Activated CD4-positive, CD25-positive, alpha-beta regulatory T cell treated with anti-CD3 and anti-CD28 coated beads, Interleukin-2, amount 50 U/mL, for 24 hours (primary cell): ENCODE measurements at regions not wholly inside any gene's neighbourhood (a gene's known extent, or its start where the extent isn't known, plus 50 kb on each side); places are given as distances from the start of the nearest gene placed in this dataset.

Experiments used
- ATAC-seq, 2 donors: fragments of 150-1000 bp; cut with Tn5 transposase; one replicate each; pipeline ENCODE4 v1.10.0; 2021; ENCODE audit warnings: mild to moderate bottlenecking in 1 of 2, moderate library complexity in 1 of 2

DNA sequence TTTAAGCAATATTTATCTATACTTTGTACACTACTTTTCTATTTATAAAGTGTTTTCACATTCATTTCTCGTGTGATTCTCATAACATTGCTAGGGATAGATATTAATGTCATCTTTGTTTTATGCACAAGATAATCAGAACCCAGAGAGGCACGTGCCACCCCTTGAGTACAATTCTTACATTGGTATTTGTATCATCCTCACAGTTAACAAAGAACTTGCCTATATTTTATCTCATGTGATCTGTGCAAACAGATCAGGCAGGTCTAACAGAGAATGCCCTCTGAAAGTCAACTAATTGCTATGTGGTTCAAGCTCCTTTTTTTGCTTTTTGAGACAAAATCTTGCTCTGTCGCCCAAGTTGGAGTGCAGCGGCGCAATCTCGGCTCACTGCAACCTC, 604.5 kb downstream of the LMO4 start:
- ATAC-seq = no peak

DNA sequence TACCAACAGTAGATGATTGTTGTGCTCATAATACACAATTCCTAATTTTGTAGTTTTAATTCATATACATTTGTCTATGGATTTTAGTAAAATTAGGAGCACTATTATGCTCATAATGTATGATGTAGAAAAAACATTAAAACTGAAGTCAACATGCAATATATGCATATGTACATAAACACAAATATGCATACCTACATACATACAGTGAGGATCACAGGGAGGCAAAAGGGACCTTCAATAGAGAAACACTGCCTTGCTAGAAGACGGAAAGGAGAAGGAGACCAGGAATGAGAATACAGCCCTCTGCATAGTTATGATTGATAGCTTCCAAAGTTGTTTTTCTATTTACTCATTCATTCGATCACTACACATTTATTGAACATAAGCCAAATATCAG, 606.5 kb downstream of the LMO4 start:
- ATAC-seq = no peak

DNA sequence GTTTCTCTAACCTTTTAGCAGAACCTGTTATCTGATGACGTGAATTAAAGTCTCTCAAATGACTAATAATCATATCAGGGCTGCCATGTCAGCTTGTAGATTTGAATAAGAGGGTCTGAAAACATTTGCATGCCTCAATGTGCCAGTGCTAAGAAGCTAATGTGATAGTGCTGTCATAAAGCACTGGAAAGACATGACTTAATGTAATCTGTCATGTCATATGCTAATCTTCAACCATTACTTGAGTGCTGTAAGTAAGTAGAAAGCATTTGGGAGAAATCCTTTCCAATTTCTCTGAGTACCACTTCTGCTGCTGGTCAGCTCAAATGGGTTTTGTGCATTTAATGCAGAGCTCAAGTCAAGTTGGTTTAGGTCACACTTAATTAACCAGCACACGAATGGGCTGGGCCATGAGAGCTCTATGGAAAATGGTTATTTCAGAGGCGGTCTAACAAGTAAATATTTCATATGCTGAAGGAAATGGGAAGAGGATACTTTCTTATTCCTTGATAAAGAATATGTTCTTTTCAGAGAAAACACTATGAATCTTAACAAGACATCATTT, 609.2 kb downstream of the LMO4 start:
- ATAC-seq = no peak

DNA sequence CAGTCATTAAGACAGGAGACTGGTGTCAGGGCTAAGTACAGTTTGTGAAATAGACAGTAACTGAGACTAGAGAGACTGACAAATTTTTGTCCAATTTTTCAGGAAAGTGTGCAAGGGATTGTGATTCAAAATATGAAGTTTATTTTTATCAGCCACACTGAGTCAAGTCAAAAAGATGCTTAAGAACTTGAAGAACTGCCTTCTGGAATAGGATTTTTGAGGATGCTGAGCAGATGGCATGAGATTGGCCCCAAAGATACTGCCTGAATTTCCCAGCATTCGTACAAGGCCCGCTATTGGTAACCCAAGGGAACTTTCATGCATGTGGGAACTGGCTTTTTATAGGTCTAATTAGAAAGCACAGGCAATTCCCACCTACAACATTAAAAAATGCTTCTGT, 610.0 kb downstream of the LMO4 start:
- ATAC-seq = no peak

DNA sequence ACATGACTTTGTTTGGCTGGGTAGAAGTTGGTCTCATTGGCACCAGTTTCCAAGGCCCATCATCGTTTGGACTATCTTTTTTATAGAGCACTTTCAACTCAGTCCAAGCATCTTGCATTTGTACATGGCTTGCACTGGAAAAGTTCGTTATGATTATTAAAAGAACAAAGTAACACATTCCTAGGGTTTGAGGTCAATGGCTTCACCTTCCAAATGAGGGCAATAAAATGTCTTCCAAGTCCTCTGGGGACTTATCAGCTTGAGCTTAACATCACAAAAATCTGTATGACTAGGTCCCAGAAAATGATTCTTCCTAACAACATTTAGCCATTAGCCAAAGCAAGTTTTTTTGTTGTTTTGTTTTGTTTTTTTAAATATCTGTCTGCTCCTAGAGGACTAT, 610.8 kb downstream of the LMO4 start:
- no peak for ATAC-seq

DNA sequence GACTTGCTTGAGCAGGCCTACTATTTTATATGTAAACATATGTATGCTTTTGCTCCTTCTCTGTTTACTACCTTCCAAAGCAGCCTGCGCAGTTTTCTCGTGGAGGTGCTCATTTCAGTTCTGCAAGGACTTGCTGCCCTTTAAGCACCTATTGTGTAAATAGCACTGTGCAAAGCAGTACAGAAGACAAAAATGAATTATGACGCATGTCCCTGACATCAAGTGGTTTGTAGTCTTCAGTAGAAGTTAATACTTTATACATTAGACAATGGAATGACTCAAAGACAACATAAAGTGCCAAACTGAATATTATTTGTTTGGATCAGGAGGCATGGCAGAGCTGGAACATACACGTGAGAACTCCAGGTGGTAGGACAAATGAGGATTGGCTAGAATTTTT, 611.7 kb downstream of the LMO4 start:
- no peak for ATAC-seq

DNA sequence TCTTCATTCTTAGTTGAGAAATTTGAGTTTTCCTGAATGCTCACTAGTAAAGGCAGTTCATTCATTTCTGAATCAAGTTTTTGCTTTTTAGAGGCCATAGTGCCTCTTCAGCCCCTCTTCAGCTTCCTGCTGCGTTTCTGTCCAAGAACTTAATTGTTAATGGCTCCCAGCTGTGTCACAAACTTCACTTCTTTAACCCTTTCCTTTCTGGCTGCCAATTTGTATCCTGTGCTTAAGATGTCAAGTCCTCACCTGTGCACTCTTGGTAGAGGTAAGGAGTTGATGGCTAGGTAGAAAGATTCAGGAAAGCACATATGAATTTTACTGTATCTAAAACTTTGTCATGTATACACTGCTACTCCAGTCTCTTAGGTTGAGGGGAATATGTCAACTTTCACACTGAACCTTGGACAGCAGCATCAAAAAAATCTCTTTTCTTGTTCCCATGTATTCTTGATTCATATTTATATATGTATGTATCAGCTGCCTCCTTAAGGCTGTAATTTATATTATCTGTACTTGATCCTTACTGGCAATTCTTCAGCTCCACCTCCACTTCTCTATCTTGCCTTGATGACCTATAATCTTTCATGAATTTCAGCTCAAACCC, 612.8 kb downstream of the LMO4 start:
- no peak for ATAC-seq

DNA sequence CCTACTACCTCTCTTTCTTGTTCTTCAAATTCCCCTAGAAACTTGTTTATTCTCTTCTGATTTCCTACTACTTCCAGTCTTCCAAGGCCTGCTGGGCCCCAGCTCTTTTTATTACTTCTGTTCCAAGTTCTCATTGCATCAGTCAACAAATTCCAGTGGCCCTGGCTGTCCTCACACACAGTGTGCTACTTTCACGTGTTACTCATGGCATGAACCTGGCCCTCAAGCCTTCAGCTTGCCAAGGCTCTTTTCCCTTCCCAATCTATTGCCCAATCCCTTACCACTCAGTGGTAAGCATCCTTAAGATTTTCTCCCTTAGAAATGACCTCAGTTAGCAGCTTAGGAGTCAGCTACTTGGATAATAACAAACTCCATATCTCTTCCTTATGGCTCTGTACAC, 613.5 kb downstream of the LMO4 start:
- ATAC-seq = no peak

DNA sequence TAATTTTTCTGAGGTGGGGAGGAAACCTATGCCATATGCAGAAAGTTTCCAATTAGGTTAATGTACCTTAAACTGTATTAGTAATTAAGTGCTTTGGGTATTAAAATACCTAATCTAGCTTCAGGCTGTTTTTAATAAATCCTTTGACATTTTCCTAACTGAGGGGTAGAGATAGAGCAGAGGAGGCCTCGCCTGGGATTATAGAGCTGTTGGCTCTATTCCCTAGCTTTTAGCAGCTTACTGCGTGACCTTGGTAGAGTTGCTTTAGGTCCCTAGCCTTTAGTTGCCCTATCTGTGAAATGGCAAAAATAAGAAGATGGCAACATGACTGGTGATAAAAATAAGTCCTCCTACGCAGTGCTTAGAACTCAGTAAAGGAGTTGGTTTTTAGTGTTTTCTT, 621.0 kb downstream of the LMO4 start:
- no peak for ATAC-seq

DNA sequence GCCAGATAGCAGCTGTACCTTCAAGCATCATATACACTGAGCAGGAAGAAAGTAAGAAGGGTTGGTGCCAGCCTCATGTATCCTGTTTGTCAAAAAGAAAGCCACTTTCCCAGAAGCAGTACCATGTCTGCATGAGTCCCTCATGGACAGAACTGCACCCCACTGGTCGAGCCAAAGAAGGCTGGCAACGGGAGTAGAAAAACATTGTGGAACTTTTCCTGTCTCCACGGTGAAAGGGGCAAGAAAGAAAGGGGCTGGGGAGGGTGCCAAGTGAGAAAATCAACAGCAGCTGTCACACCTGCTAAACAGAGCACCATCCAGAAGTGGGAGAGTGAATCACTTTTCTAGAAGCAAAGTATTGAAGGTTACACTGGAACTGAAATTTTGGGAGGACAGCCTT, 621.7 kb downstream of the LMO4 start:
- no peak for ATAC-seq

DNA sequence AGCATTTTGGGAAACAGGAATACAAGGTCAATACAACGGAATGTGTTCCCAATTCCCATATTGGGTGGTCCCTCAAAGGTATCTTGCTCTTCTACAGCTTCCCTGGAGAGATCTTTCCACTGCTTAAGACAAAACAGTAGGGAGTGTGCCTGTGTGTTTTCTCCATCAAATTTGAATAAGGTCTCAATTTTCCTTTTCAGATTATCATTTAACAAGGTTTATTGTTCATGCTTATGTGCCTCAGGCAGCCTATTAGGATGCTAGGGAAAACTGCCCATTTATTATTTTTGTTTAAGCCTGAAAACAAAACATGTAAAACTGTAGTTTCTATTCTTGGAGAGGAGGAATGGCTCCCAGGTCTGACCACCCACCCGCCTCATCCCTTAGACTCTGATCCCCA, 622.7 kb downstream of the LMO4 start:
- ATAC-seq = no peak

DNA sequence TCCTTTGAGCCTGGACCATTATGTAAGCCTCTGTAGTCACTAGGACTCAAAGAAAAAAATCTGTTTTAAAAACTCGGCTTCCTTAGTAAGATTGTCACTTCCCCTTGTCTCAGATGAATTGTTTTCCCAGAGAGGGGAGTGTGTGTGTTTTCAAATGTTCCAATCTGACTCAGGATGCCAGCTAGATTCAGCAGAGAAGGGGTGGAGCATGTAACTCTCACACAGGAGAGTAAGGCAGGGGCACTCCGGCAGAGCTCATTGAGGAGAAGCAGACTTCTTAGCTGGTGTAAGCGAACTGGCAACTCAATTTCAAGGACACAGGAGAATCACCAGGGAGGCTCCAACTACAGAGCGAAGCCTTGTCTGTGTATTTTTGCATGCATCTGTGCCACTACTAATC, 623.2 kb downstream of the LMO4 start:
- peak in 1 of 2 donors; percentile 16 for ATAC-seq

DNA sequence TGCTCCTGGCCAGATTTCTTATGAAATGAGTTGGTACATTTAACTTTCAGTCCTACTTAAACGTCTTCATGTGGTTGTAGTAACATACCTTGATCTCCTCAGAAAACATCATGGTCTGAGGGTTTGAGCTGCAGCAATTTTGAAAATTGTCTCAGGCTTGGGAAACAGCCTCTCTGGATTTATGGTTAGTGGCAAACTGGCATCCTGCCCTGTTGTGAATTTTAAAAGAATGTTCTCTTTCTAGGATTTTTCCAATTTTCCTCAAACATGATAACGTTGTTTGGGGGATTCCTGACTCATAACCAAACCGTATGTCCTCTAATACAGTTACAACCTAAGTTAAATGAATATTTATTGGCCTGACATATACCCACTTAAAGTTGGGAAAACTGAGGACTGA, 624.4 kb downstream of the LMO4 start:
- ATAC-seq = no peak

DNA sequence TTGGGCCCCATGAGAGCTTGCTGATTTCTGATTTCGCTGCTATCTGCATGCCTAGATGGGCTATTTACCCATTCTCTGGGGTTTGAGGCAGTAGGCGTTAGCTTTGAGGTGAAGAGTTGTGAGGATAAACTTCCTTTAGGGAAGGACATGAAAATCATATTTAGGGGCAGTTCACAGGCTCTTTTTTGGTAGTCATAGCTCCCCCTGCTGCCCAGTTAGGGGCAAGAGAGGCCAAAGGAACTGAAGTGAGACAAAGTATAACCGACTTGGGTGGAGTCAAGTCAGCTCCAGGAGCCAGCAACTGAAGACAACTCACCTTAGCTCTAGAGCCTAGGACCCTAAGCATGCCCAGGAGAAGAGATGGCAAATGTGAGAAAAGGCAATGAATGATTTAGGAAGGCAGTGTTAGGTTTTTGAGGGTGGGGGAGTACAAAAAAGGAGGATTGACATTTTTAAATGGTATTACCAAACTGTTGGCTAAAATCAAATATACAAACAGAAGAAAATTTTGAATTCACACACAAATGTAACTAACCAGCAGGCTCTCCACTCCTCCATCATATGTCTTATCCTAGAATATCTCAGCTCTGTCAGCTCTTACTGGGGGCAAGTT, 625.2 kb downstream of the LMO4 start:
- no peak for ATAC-seq

DNA sequence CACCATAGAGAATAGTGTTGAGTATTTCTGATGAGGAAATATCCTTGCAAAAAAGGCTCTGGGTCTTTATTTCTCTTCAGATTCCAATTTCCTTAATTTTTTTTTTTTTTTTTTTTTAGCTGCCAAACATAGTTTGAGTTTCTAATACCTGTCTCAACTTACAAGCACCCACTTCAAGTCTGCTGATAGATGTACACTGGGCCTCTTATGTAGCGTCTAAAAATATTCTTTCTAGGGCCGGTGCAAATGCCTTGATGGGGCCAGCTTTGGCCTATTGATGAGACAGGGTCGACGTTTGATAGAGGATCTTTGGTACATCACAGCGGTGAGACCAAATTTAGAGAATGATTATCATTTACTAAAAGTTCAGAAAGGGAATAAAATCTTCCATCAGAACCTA, 626.4 kb downstream of the LMO4 start:
- ATAC-seq = no peak

DNA sequence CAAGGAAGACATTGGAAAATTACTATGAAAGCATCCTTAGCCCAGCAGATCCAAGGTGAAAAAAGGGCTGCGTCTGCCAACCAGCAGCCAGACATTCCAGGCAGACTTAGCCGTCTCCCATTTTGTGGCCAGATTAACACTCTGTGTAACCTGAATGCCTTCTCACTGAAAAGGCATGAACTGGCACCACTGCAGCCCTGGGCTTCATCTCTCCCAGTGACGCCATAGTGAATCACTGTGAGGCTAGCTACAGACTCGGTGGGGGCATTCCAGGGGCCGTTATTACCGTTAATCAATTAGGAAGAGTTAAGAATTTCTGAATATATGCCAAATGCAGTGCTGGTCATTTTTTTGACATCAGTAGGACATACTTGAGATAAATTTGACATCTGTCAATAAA, 627.4 kb downstream of the LMO4 start:
- ATAC-seq = no peak

DNA sequence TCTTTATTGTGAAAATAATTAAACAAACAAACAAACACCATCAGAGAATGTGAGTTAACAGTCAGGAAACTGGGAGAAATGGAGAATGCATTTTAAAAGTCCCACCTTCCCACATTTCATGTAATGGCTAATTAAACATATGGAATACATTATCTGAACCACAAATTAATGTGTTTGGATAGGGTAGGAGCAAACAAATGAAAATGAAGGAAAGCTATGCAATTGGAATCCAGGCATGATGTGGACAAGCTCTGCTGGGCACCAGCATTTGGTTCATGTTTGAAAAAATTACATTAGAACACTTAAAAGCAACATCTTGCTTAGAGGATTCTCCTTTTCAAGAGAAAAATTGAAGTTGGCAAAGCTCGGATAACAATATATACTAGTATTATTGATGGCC, 628.1 kb downstream of the LMO4 start:
- ATAC-seq = no peak

DNA sequence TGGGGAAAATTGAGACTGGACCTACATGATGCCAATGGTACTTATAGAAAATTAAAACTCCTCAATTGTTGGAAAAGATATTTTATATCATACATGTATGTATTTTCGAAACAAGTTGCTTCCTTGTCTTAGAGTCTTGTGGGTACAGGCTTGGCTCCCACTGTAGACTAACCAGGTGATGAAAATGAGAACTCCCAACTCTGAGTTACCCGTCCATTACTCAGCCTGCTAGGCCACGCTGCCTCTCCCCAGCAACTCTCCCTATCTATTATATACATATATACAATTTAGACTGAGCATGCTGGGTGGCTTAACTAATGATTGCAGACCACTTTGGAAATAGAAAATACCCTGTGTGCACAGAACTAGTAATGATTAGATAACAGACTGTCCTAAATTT, 628.7 kb downstream of the LMO4 start:
- no peak for ATAC-seq

DNA sequence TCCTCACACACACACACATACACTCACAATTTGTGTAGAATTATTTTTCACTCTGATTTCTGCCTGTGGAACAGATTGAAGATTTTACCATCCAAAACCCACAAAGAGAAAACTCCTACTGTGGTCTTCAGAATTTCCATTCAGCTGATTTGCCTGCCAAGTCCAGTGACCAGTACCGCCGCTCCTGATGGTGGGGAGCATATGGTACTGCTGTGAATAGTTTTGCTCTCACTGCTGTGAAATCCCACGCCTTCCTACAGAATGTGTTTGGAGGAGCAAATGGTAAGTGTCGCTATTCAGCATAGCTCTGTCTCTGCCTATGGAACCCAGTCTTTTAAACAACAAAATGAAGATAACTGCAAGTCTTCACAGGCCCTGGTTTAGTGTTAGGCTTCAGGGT, 629.5 kb downstream of the LMO4 start:
- no peak for ATAC-seq

DNA sequence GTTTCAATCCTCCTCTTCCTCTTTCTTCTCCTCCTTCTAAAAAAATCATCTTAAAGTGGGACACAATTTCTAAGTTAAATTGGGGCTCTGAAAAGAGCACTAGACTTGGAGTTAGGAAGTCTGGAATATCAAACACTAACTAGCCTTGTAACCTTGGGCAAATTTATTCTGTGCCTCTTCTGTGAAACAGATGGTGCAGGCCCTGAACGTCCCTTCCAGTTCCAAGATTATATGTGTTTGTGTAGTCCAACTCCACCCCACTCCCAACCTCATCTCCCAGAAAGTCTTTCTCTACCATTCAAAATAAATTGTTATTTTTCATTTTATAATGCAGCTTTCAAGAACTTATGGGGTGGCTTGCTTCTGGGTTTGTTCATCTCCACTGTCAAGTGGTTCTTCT, 630.0 kb downstream of the LMO4 start:
- no peak for ATAC-seq

DNA sequence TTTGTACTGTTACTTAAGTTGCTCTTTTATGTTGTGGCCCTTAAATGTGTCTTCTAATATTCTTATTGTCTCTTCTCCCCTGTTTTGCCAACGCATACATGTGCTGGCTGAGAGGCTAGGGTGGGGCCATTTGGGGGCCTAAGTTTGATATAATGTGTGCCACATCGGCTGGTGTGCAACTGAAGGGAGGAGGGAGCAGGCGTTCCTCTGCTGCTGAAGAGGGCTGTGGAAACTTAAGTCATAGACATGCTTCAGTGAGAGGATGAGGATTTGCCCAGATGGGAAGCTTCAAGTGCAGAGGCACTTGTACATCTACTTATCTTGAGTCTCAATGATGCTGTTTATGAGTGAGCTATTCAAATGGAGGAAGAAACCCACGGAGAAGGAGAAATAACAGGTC, 630.6 kb downstream of the LMO4 start:
- ATAC-seq = no peak

DNA sequence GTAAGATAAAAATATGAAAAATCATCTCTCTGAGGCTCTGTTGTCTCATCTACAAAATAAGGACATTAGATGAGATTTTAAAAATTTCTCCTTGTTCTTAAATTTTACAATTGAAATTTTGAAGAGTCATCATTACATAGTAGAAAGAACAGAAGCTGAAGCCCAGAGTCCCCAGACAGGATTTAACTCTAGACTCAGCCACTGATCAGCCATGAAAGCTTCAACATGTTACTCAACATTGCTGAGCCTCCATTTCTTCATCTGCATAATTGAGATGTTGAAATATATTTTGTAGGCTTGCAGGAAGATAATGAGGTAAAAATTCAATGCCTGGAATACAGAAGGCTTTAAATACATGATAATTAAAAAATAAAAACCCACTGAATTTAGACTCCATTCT, 633.3 kb downstream of the LMO4 start:
- ATAC-seq = no peak

DNA sequence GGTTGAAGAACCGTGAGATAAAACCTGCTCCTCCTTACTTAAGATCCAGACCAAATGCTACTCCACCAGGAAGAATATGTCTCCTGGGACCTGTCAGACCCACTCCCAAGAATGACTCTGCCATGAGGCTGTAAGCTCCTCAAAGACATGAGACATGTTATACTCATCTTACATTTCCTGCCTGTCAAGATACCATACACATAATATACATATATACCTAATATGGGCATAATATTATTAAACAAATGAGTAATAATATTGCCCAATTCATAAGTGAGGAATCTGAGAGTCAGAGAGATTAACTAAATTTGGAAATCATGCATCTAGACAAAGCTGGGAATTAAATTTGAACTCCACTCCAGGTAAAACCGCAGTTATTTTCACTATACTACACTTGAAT, 634.9 kb downstream of the LMO4 start:
- ATAC-seq = no peak

DNA sequence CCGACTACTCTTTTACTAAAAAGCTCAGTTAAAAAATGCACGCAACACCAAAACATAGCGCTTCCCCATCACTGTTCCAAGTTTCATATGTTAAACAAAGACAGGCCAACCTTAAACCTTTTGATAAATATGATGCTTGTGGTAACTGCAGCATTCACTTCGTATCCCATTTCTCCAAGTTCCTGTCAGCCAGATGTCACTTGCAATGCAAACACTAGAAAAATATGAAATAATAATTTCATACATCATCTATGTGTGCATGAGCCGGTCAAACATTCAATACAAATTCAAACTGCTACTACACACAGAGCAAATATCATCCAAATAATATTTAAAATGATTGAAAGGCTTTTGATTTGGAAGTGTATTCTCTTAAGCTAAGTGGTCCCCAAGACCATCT, 636.5 kb downstream of the LMO4 start:
- ATAC-seq = no peak
